OCI-LY7 (cell line): ENCODE measurements at regions not wholly inside any gene's neighbourhood (a gene's known extent, or its start where the extent isn't known, plus 50 kb on each side); places are given as distances from the start of the nearest gene placed in this dataset.
"Not testable (repeated sequence)": the region's sequence is repeated elsewhere in the genome, so short reads cannot be mapped to it uniquely, and the experiment has no call there.

Source experiments
- BruUV-seq: library from RNA; stranded (reverse); fragments of 400-500 nt; replicated peaks from 2 replicates; lab custom pipeline; 2021; lab: Mats Ljungman, UMichigan
- CTCF ChIA-PET: fragments of 300-600 bp; sonication (Branson Sonifier 250); formaldehyde crosslinking; loops from one replicate; lab custom pipeline; 2022; ENCODE audit warnings: antibody characterized with exemption; ENCODE audit not compliant: unreplicated experiment; lab: Charles Lee
- POLR2A ChIA-PET: fragments of 300-600 bp; sonication (Branson Sonifier 250); formaldehyde crosslinking; loops from one replicate; lab custom pipeline; 2022; ENCODE audit warnings: antibody characterized with exemption; lab: Charles Lee
- DNase-seq: peaks from one replicate; pipeline ENCODE4 v3.0.0-alpha.2; 2015; ENCODE audit warnings: low spot score
- H2AFZ ChIP-seq: fragments of 200-600 bp; sonication (generic), shearing (Covaris generic); 2 replicates; pipeline ENCODE4 v1.6.1; 2014; ENCODE audit warnings: mild to moderate bottlenecking, antibody characterized with exemption, low read length, moderate library complexity
- H3K27ac ChIP-seq: fragments of 200-600 bp; sonication (generic); 2 replicates; pipeline ENCODE4 v1.5.1; 2014; ENCODE audit warnings: mixed run types, low read depth, mild to moderate bottlenecking, moderate library complexity, low read length, inconsistent platforms; ENCODE audit not compliant: poor library complexity, severe bottlenecking
- H3K36me3 ChIP-seq: fragments of 200-600 bp; sonication (generic); 2 replicates; pipeline ENCODE4 v1.6.1; 2014; ENCODE audit warnings: mild to moderate bottlenecking, antibody characterized with exemption, low read length, moderate library complexity, mixed read lengths; ENCODE audit not compliant: insufficient read depth
- H3K4me1 ChIP-seq: fragments of 200-600 bp; sonication (generic); 2 replicates; pipeline ENCODE4 v1.5.1; 2014; ENCODE audit warnings: mild to moderate bottlenecking, low read length; ENCODE audit not compliant: insufficient read depth, poor library complexity, severe bottlenecking
- H3K4me2 ChIP-seq: fragments of 200-600 bp; sonication (generic); 2 replicates; pipeline ENCODE4 v1.6.1; 2014; ENCODE audit warnings: mild to moderate bottlenecking, low read length
- H3K4me3 ChIP-seq: fragments of 200-600 bp; sonication (generic); 2 replicates; pipeline ENCODE4 v1.5.1; 2014; ENCODE audit warnings: mild to moderate bottlenecking, low read depth, low read length; ENCODE audit not compliant: poor library complexity, severe bottlenecking
- H3K79me2 ChIP-seq: fragments of 200-600 bp; sonication (generic); 2 replicates; pipeline ENCODE4 v1.6.1; 2016; ENCODE audit warnings: low read depth, mild to moderate bottlenecking, low read length, moderate library complexity, mixed read lengths; ENCODE audit not compliant: insufficient read depth
- H3K9me2 ChIP-seq: fragments of 200-600 bp; sonication (generic); 2 replicates; pipeline ENCODE4 v1.6.1; 2016; ENCODE audit warnings: mild to moderate bottlenecking, low read length, mixed read lengths; ENCODE audit not compliant: insufficient read depth
- H3K9me3 ChIP-seq: fragments of 200-600 bp; sonication (generic); 2 replicates; pipeline ENCODE4 v1.6.1; 2014; ENCODE audit warnings: mild to moderate bottlenecking, mixed run types, low read length, mixed read lengths
- H4K20me1 ChIP-seq: fragments of 200-600 bp; sonication (generic); 2 replicates; pipeline ENCODE4 v1.6.1; 2014; ENCODE audit warnings: mild to moderate bottlenecking, antibody characterized with exemption, low read length, moderate library complexity, mixed read lengths; ENCODE audit not compliant: insufficient read depth
- CTCF ChIP-seq: fragments of 200-600 bp; sonication (generic); conservative IDR thresholded peaks from 2 replicates; pipeline ENCODE4 v1.5.1; 2014; ENCODE audit warnings: mild to moderate bottlenecking, antibody characterized with exemption, low read length, moderate library complexity, mixed read lengths
- EZH2phosphoT487 ChIP-seq: fragments of 200-600 bp; sonication (generic); IDR thresholded peaks from 2 replicates; pipeline ENCODE4 v1.6.1; 2018; ENCODE audit warnings: low read depth, borderline replicate concordance, mild to moderate bottlenecking, mixed run types, antibody characterized with exemption, low read length, moderate library complexity, mixed read lengths
- intact Hi-C: fragments of 100-400 bp; cut with micrococcal nuclease; formaldehyde crosslinking; loops from one replicate; pipeline ENCODE4 v1.10.0; 2022; ENCODE audit not compliant: unreplicated experiment

GRCh38 chr7:81478664-81479063, 291.2 kb downstream of the HGF start:
- intact Hi-C loops, result no loop called here
- POLR2A ChIA-PET, result no interaction called here
- Histone ChIP-seq H4K20me1 (no peaks in the 10 kb centered on the region), H3K4me1 (no peaks in the 10 kb centered on the region), H3K4me3 (no peak overlapping the region), H3K27ac (no peak overlapping the region), H3K36me3 (no peaks in the 10 kb centered on the region), H3K9me3 (no peaks in the 10 kb centered on the region), H3K79me2 (no peaks in the 10 kb centered on the region), H2AFZ (no peak overlapping the region), H3K9me2 (no peaks in the 10 kb centered on the region), H3K4me2 (no peak overlapping the region)
- TF ChIP-seq CTCF (no peak), EZH2phosphoT487 (no peak)
- CTCF ChIA-PET, result no interaction called here
- no TSS peak for BruUV-seq
- no peak for DNase-seq

GRCh38 chr7:81478201-81478600, 291.6 kb downstream of the HGF start:
- H3K9me2 ChIP-seq, H3K4me1 ChIP-seq, H3K4me3 ChIP-seq, H4K20me1 ChIP-seq, H3K27ac ChIP-seq, BruUV-seq, H3K4me2 ChIP-seq, DNase-seq, H3K36me3 ChIP-seq, intact Hi-C loops, H3K79me2 ChIP-seq, CTCF ChIA-PET, H2AFZ ChIP-seq, H3K9me3 ChIP-seq: not testable (repeated sequence)
- POLR2A ChIA-PET, result interaction anchor here (0.7 kb wide), 1 partner anchor 855 kb away, joined by 3 read pairs; no protein-coding TSS in a partner anchor

GRCh38 chr7:81473236-81473635, 296.6 kb downstream of the HGF start:
- POLR2A ChIA-PET, result no interaction called here
- BruUV-seq, result no TSS peak
- no peaks in the 10 kb centered on the region for H3K4me1 ChIP-seq
- no peak overlapping the region for H3K27ac ChIP-seq
- no peaks in the 10 kb centered on the region for H3K79me2 ChIP-seq
- intact Hi-C loops, result no loop called here
- H3K4me2 ChIP-seq, result no peak overlapping the region
- H3K36me3 ChIP-seq, result no peaks in the 10 kb centered on the region
- no peak overlapping the region for H2AFZ ChIP-seq
- no peaks in the 10 kb centered on the region for H3K9me3 ChIP-seq
- TF ChIP-seq EZH2phosphoT487, result no peak
- no peak for TF ChIP-seq CTCF
- no peaks in the 10 kb centered on the region for H4K20me1 ChIP-seq
- H3K4me3 ChIP-seq, result no peak overlapping the region
- no peak for DNase-seq
- CTCF ChIA-PET, result no interaction called here
- H3K9me2 ChIP-seq, result no peaks in the 10 kb centered on the region
